HepG2 (cell line): ENCODE measurements at regions not wholly inside any gene's neighbourhood (a gene's known extent, or its start where the extent isn't known, plus 50 kb on each side); places are given as distances from the start of the nearest gene placed in this dataset.

Experiments used
- BCL6 ChIP-seq: IDR thresholded peaks from 2 replicates; pipeline ENCODE4 v1.6.1; 2016; ENCODE audit warnings: missing genetic modification reagents, missing compliant biosample characterization
- KDM5A ChIP-seq: fragments of 200-600 bp; sonication (generic); IDR thresholded peaks from 2 replicates; pipeline ENCODE4 v1.7.0; 2018; ENCODE audit warnings: antibody characterized with exemption, mild to moderate bottlenecking, low read length, borderline replicate concordance
- LBX2 ChIP-seq: sonication (generic); formaldehyde crosslinking; IDR thresholded peaks from 2 replicates; pipeline ENCODE4 v1.5.0; 2020; ENCODE audit warnings: missing genetic modification reagents, mild to moderate bottlenecking, borderline replicate concordance
- PRPF4 ChIP-seq: fragments of 200-400 bp; formaldehyde crosslinking; IDR thresholded peaks from 2 replicates; pipeline ENCODE4 v1.6.1; 2016; ENCODE audit warnings: low read length, low read depth; ENCODE audit not compliant: poor library complexity, severe bottlenecking
- SMC3 ChIP-seq: IDR thresholded peaks from 2 replicates; pipeline ENCODE4 v1.6.1; 2011; ENCODE audit warnings: low read length, improper control_type of control experiment
- ZHX2 ChIP-seq, 2 experiments: sonication (generic) in 1 of 2; formaldehyde crosslinking in 1 of 2; IDR thresholded peaks; 2 replicates each; pipeline versions ENCODE4 v1.6.1 to v1.9.0; 2014 to 2022; ENCODE audit warnings: antibody characterized with exemption in 1 of 2, borderline replicate concordance in 1 of 2, inconsistent platforms in 1 of 2, low read depth in 1 of 2, missing genetic modification reagents in 1 of 2
- ZIK1 ChIP-seq: sonication (generic); formaldehyde crosslinking; IDR thresholded peaks from 2 replicates; pipeline ENCODE4 v1.5.0; 2020; ENCODE audit warnings: mild to moderate bottlenecking, low read depth, missing genetic modification reagents, borderline replicate concordance
- ZNF275 ChIP-seq: sonication (generic); formaldehyde crosslinking; IDR thresholded peaks from 2 replicates; pipeline ENCODE4 v1.8.0; 2022; ENCODE audit warnings: missing genetic modification reagents, mild to moderate bottlenecking, inconsistent platforms, borderline replicate concordance
- ZNF619 ChIP-seq: sonication (generic); formaldehyde crosslinking; IDR thresholded peaks from 2 replicates; pipeline ENCODE4 v1.4.0; 2020; ENCODE audit warnings: mild to moderate bottlenecking, missing genetic modification reagents
- ZSCAN9 ChIP-seq: IDR thresholded peaks from 2 replicates; pipeline ENCODE4 v1.6.1; 2016; ENCODE audit warnings: borderline replicate concordance

- TF ChIP-seq SMC3 (peak; percentile 16; the same call in 1 of the 2 replicates), BCL6 (CRISPR knock-in tag) (no peak), ZIK1 (no peak), ZHX2 (IDR thresholded peaks at IDR 0.05; ENCODE audit: low read depth) (no peak), ZHX2 (CRISPR knock-in tag; IDR thresholded peaks at IDR 0.05; ENCODE audit: borderline replicate concordance) (no peak), LBX2 (CRISPR knock-in tag) (no peak), ZNF619 (no peak), PRPF4 (no peak), ZSCAN9 (CRISPR knock-in tag) (no peak), ZNF275 (CRISPR knock-in tag) (no peak), KDM5A (no peak)
- TF ChIP-seq, all 625 proteins: peak for 4
Observed at GRCh38 chr10:125343118-125343925, 183.0 kb upstream of the CTBP2 start (continued).
